ENCODE measurements at regions not wholly inside any gene's neighbourhood (a gene's known extent, or its start where the extent isn't known, plus 50 kb on each side); places are given as distances from the start of the nearest gene placed in this dataset.
"Not testable (repeated sequence)": the region's sequence is repeated elsewhere in the genome, so short reads cannot be mapped to it uniquely, and the experiment has no call there.

GRCh38 chr4:49229243-49229642, 243.2 kb downstream of the CWH43 start:
- not testable (repeated sequence) for DNase-seq

- not testable (repeated sequence) for DNase-seq
Measured at GRCh38 chr4:49229713-49230112, 243.6 kb downstream of the CWH43 start.

GRCh38 chr4:49233346-49233745, 247.3 kb downstream of the CWH43 start:
- not testable (repeated sequence) for DNase-seq

- DNase-seq = not testable (repeated sequence)
Measured at GRCh38 chr4:49233749-49234148, 247.7 kb downstream of the CWH43 start.

GRCh38 chr4:49234382-49234781, 248.3 kb downstream of the CWH43 start:
- not testable (repeated sequence) for DNase-seq

GRCh38 chr4:49235413-49236160, 249.5 kb downstream of the CWH43 start:
- not testable (repeated sequence) for DNase-seq

GRCh38 chr4:49236474-49236873, 250.4 kb downstream of the CWH43 start:
- DNase-seq = not testable (repeated sequence)

- DNase-seq = not testable (repeated sequence)
Measured at GRCh38 chr4:49241295-49241694, 255.2 kb downstream of the CWH43 start.

GRCh38 chr4:49262786-49263185, 276.7 kb downstream of the CWH43 start:
- not testable (repeated sequence) for DNase-seq

- not testable (repeated sequence) for DNase-seq
Measured at GRCh38 chr4:49270435-49270834, 284.4 kb downstream of the CWH43 start.

- not testable (repeated sequence) for DNase-seq
Measured at GRCh38 chr4:49270912-49271311, 284.8 kb downstream of the CWH43 start.

- not testable (repeated sequence) for DNase-seq
Measured at GRCh38 chr4:49285905-49286304, 299.8 kb downstream of the CWH43 start.

- not testable (repeated sequence) for DNase-seq
Measured at GRCh38 chr4:49286926-49287745, 301.1 kb downstream of the CWH43 start.

- DNase-seq = not testable (repeated sequence)
Measured at GRCh38 chr4:49287893-49288292, 301.8 kb downstream of the CWH43 start.

GRCh38 chr4:49288796-49289195, 302.7 kb downstream of the CWH43 start:
- not testable (repeated sequence) for DNase-seq

- not testable (repeated sequence) for DNase-seq
Measured at GRCh38 chr4:49314815-49315214, 328.7 kb downstream of the CWH43 start.

GRCh38 chr4:49320725-49321410, 334.8 kb downstream of the CWH43 start:
- not testable (repeated sequence) for DNase-seq

GRCh38 chr4:49321511-49322300, 335.6 kb downstream of the CWH43 start:
- not testable (repeated sequence) for DNase-seq

GRCh38 chr4:49322610-49323572, 336.8 kb downstream of the CWH43 start:
- not testable (repeated sequence) for DNase-seq

- not testable (repeated sequence) for DNase-seq
Measured at GRCh38 chr4:49323573-49323940, 337.5 kb downstream of the CWH43 start.
